COLO668 (cell line): ENCODE measurements at regions not wholly inside any gene's neighbourhood (a gene's known extent, or its start where the extent isn't known, plus 50 kb on each side); places are given as distances from the start of the nearest gene placed in this dataset.
"Not testable (repeated sequence)": the region's sequence is repeated elsewhere in the genome, so short reads cannot be mapped to it uniquely, and the experiment has no call there.

Source experiments
- DNase-seq: peaks from one replicate; lab custom pipeline; 2025; ENCODE audit not compliant: unreplicated experiment; lab: John Stamatoyannopoulos, UW

GRCh38 chr15:30830961-30831360 is 72.8 kb upstream of the FAN1 start:
- DNase-seq: no peak

GRCh38 chr15:30833379-30833778 is 70.3 kb upstream of the FAN1 start:
- DNase-seq: not testable (repeated sequence)

GRCh38 chr15:30841639-30842038 is 62.1 kb upstream of the FAN1 start:
- DNase-seq: not testable (repeated sequence)

- DNase-seq: not testable (repeated sequence)
These were observed 60.8 kb upstream of the FAN1 start for GRCh38 chr15:30842798-30843472.

- not testable (repeated sequence) for DNase-seq
These were observed 58.2 kb upstream of the FAN1 start for GRCh38 chr15:30845536-30845935.
